ENCODE measurements at regions not wholly inside any gene's neighbourhood (a gene's known extent, or its start where the extent isn't known, plus 50 kb on each side); places are given as distances from the start of the nearest gene placed in this dataset.

DNA sequence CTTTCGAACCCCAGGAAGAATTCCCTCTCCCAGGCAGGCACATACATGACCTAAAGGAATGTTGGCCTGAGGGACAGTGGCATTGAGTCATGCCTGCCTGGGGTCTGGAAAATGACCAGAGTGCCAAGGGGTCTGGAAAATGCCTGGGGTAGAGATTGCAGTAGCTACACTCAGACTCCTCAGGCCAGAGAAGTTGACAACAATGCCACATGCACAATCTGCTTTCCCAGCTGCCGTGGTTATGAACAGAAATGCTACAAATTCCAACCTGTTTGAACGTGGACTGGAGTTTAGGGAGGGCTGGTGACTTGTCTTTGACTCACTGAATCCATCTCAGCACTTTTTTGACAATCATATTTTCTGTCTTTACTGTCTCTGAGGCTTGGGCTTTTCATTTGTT lies 250.0 kb downstream of the ABCC12 start:
- TF ChIP-seq POLR2A (IDR thresholded peaks at IDR 0.05; ENCODE audit: extremely low read depth, insufficient read length): no peak
- TF ChIP-seq, protein P1, sequence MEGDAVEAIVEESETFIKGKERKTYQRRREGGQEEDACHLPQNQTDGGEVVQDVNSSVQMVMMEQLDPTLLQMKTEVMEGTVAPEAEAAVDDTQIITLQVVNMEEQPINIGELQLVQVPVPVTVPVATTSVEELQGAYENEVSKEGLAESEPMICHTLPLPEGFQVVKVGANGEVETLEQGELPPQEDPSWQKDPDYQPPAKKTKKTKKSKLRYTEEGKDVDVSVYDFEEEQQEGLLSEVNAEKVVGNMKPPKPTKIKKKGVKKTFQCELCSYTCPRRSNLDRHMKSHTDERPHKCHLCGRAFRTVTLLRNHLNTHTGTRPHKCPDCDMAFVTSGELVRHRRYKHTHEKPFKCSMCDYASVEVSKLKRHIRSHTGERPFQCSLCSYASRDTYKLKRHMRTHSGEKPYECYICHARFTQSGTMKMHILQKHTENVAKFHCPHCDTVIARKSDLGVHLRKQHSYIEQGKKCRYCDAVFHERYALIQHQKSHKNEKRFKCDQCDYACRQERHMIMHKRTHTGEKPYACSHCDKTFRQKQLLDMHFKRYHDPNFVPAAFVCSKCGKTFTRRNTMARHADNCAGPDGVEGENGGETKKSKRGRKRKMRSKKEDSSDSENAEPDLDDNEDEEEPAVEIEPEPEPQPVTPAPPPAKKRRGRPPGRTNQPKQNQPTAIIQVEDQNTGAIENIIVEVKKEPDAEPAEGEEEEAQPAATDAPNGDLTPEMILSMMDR (IDR thresholded peaks at IDR 0.05; ENCODE audit: low read depth, low read length): no peak
- TF ChIP-seq MYC (IDR thresholded peaks at IDR 0.05; ENCODE audit: low read depth, low read length): no peak
- TF ChIP-seq, protein P2, sequence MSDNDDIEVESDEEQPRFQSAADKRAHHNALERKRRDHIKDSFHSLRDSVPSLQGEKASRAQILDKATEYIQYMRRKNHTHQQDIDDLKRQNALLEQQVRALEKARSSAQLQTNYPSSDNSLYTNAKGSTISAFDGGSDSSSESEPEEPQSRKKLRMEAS (IDR thresholded peaks at IDR 0.05; ENCODE audit: low read depth, low read length): no peak
